Breast epithelium (tissue), 4 donors: ENCODE measurements at regions not wholly inside any gene's neighbourhood (a gene's known extent, or its start where the extent isn't known, plus 50 kb on each side); places are given as distances from the start of the nearest gene placed in this dataset.
"Not testable (repeated sequence)": the region's sequence is repeated elsewhere in the genome, so short reads cannot be mapped to it uniquely, and the experiment has no call there.

ENCODE experiments used
- DNase-seq, 2 donors: peaks; one replicate each; pipeline ENCODE4 v3.0.0-alpha.2; 2019; ENCODE audit warnings: low spot score in 2 of 2
- H3K27ac ChIP-seq, 2 donors: fragments of 200-600 bp; sonication (generic) in 1 of 2; one replicate each; pipeline ENCODE4 v1.5.1; 2016 to 2019; ENCODE audit warnings: mild to moderate bottlenecking in 1 of 2
- H3K27me3 ChIP-seq, 2 donors: fragments of 200-600 bp; sonication (generic) in 1 of 2; one replicate each; pipeline versions ENCODE4 v1.5.1 to v1.6.0; 2017 to 2019; ENCODE audit warnings: control low read depth in 1 of 2, mild to moderate bottlenecking in 1 of 2
- H3K36me3 ChIP-seq: fragments of 200-600 bp; one replicate; pipeline ENCODE4 v1.5.1; 2019
- H3K4me1 ChIP-seq, 2 donors: fragments of 200-600 bp; sonication (generic); one replicate each; pipeline ENCODE4 v1.5.1; 2016 to 2019; ENCODE audit warnings: control low read depth in 1 of 2
- H3K4me3 ChIP-seq, 3 donors: fragments of 200-600 bp; sonication (generic); 1 replicate in 2 of 3; 2 replicates in 1 of 3; pipeline ENCODE4 v1.5.1; 2016 to 2019; ENCODE audit warnings: mild to moderate bottlenecking in 3 of 3, moderate library complexity in 2 of 3
- H3K9me3 ChIP-seq, 2 donors: fragments of 200-600 bp; sonication (generic) in 1 of 2; one replicate each; pipeline ENCODE4 v1.5.1; 2016 to 2019; ENCODE audit warnings: control low read depth in 1 of 2
- CTCF ChIP-seq, 3 donors: fragments of 450-650 bp; IDR thresholded peaks; one replicate each; pipeline ENCODE4 v1.5.1; 2016 to 2017; ENCODE audit warnings: antibody characterized with exemption in 3 of 3, mild to moderate bottlenecking in 3 of 3, moderate library complexity in 3 of 3
- POLR2A ChIP-seq: fragments of 450-650 bp; IDR thresholded peaks from one replicate; pipeline ENCODE4 v1.6.1; 2016; ENCODE audit warnings: antibody characterized with exemption, mild to moderate bottlenecking, moderate library complexity
- POLR2AphosphoS5 ChIP-seq, 3 donors: sonication (generic); formaldehyde crosslinking; IDR thresholded peaks; one replicate each; pipeline ENCODE4 v1.6.1; 2017; ENCODE audit warnings: antibody characterized with exemption in 3 of 3
- intact Hi-C: fragments of 100-400 bp; cut with DNase I; formaldehyde crosslinking; loops from one replicate; pipeline ENCODE4 v1.15.1; 2023; ENCODE audit warnings: low total_unique reads

GRCh38 chr5:92674321-92674720 lies 906.7 kb downstream of the NR2F1-AS1 start:
- no peaks in the 10 kb centered on the region for H3K36me3 ChIP-seq
- TF ChIP-seq CTCF (IDR thresholded peaks at IDR 0.05) (no peak), POLR2A (no peak), POLR2AphosphoS5 (IDR thresholded peaks at IDR 0.05) (no peak)
- intact Hi-C loops = no loop called here
- no peaks in the 10 kb centered on the region for H3K27me3 ChIP-seq
- H3K9me3 ChIP-seq = no peaks in the 10 kb centered on the region
- H3K4me1 ChIP-seq = no peaks in the 10 kb centered on the region
- H3K27ac ChIP-seq = no peak overlapping the region
- no peak for DNase-seq
- no peak overlapping the region for H3K4me3 ChIP-seq

DNA sequence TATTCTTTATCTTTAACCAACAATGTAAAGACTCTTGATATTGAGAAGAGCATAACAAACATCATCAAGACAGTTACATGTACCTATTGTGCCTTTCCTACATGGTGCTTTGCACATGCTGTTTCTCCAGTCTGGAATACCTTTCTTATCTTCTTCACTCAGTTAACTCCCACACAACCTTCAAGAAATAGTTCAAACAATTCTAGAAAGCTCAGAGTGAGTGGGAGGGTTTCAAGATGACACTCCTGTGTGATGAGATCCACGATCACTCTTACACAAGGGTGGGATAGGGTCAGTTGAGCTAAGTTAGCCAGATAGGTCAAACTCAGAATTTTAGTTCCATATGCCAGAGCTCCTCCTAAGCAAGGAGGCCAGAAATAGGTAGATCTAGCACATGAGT lies 915.5 kb downstream of the NR2F1-AS1 start:
- Histone ChIP-seq H3K4me1 (no peaks in the 10 kb centered on the region), H3K9me3 (no peaks in the 10 kb centered on the region), H3K36me3 (no peaks in the 10 kb centered on the region), H3K27me3 (no peaks in the 10 kb centered on the region), H3K4me3 (no peak overlapping the region), H3K27ac (no peak overlapping the region)
- intact Hi-C loops = no loop called here
- no peak for DNase-seq
- TF ChIP-seq POLR2A = no peak
- no peak for TF ChIP-seq POLR2AphosphoS5 (IDR thresholded peaks at IDR 0.05)
- no peak for TF ChIP-seq CTCF (IDR thresholded peaks at IDR 0.05)

GRCh38 chr5:92662741-92663140 lies 918.3 kb downstream of the NR2F1-AS1 start:
- Histone ChIP-seq H3K4me3 (no peak overlapping the region), H3K4me1 (no peaks in the 10 kb centered on the region), H3K36me3 (no peaks in the 10 kb centered on the region), H3K27ac (no peak overlapping the region), H3K27me3 (no peaks in the 10 kb centered on the region), H3K9me3 (no peaks in the 10 kb centered on the region)
- no peak for DNase-seq
- intact Hi-C loops = no loop called here
- no peak for TF ChIP-seq CTCF (IDR thresholded peaks at IDR 0.05)
- TF ChIP-seq POLR2A = no peak
- no peak for TF ChIP-seq POLR2AphosphoS5 (IDR thresholded peaks at IDR 0.05)

DNA sequence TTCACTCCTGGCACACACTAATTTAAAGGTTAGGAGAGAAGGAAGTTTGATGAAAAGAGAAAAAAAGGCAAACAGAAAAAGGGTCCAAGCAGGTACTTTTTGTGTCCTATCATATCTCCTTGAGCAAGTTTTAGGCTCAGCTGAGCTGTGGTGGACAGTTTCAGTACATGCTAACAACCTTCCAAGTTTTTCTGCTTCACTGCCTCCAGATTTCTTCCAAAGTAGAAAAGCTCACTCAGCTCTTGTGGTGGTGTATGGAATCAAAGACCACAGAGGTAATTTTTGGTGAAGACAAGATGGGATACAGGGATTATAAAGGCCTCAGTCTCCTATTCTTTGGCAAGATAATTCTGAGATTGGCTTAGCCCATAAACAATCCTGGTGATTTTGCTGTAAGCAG lies 921.8 kb downstream of the NR2F1-AS1 start:
- Histone ChIP-seq H3K4me3 (no peak overlapping the region), H3K4me1 (no peaks in the 10 kb centered on the region), H3K27ac (no peak overlapping the region), H3K36me3 (no peaks in the 10 kb centered on the region), H3K9me3 (no peaks in the 10 kb centered on the region), H3K27me3 (no peaks in the 10 kb centered on the region)
- no peak for TF ChIP-seq CTCF (IDR thresholded peaks at IDR 0.05)
- TF ChIP-seq POLR2AphosphoS5 (IDR thresholded peaks at IDR 0.05) = no peak
- TF ChIP-seq POLR2A = no peak
- DNase-seq = no peak
- intact Hi-C loops = no loop called here

- H3K27ac ChIP-seq, H3K27me3 ChIP-seq, H3K9me3 ChIP-seq, H3K4me3 ChIP-seq, intact Hi-C loops, DNase-seq, H3K36me3 ChIP-seq, H3K4me1 ChIP-seq: not testable (repeated sequence)
Observed at GRCh38 chr5:92654601-92655000, 926.4 kb downstream of the NR2F1-AS1 start.
